ENCODE measurements at regions not wholly inside any gene's neighbourhood (a gene's known extent, or its start where the extent isn't known, plus 50 kb on each side); places are given as distances from the start of the nearest gene placed in this dataset.
"Not testable (repeated sequence)": the region's sequence is repeated elsewhere in the genome, so short reads cannot be mapped to it uniquely, and the experiment has no call there.

DNA sequence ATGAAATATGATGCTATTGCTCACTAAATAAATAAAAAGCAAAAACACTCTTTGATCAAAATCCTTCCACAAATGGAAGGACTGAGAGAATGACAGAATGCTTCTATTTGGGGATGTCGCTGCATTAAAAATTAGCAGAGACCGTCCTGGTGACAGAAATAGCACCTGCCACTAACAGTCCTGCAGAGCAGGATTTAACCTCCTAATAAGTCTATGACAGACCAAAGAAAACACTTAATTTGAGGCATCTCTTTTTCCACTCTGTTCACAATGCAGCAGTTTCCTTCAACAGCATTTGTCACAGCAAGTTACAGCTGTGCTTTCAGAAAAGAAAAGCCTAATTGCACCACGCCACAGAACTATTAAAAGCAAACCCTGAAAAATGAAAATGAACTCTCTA lies 140.6 kb upstream of the BEND6 start:
- Histone ChIP-seq H3K27ac (ENCODE audit: low read depth in 1 of 2, low read length in 2 of 2) (no peak overlapping the region), H3K36me3 (ENCODE audit: control insufficient read depth in 4 of 4, insufficient read depth in 3 of 4, low read depth in 1 of 4, low read length in 3 of 4) (no peaks in the 10 kb centered on the region), H3K9me3 (ENCODE audit: control insufficient read depth in 4 of 4, low read length in 3 of 4) (no peaks in the 10 kb centered on the region), H3K4me1 (ENCODE audit: control insufficient read depth in 4 of 4, insufficient read depth in 4 of 4, low read length in 3 of 4) (no peaks in the 10 kb centered on the region), H3K4me3 (ENCODE audit: low read depth in 1 of 3, low read length in 3 of 3) (no peak overlapping the region), H3K9ac (ENCODE audit: low read depth in 1 of 2, low read length in 2 of 2) (no peak overlapping the region), H3K27me3 (ENCODE audit: control insufficient read depth in 4 of 4, insufficient read depth in 4 of 4, low read length in 3 of 4) (no peaks in the 10 kb centered on the region)
- WGBS, result 77% methylated on average over 3 of the region's 3 CpGs
- TF ChIP-seq NR2F2 (IDR thresholded peaks at IDR 0.05) (no peak), FOXA1 (IDR thresholded peaks at IDR 0.05) (no peak), GABPA (IDR thresholded peaks at IDR 0.05 in 1 of 2, conservative IDR thresholded peaks at IDR 0.05 in 1 of 2) (no peak), MAX (IDR thresholded peaks at IDR 0.05) (no peak), ZBTB33 (IDR thresholded peaks at IDR 0.05) (no peak), YY1 (IDR thresholded peaks at IDR 0.05) (no peak), HNF4G (IDR thresholded peaks at IDR 0.05) (no peak), SP1 (IDR thresholded peaks at IDR 0.05) (no peak), ATF3 (IDR thresholded peaks at IDR 0.05) (no peak), FOXA2 (IDR thresholded peaks at IDR 0.05) (no peak)
- TF ChIP-seq, protein P1, sequence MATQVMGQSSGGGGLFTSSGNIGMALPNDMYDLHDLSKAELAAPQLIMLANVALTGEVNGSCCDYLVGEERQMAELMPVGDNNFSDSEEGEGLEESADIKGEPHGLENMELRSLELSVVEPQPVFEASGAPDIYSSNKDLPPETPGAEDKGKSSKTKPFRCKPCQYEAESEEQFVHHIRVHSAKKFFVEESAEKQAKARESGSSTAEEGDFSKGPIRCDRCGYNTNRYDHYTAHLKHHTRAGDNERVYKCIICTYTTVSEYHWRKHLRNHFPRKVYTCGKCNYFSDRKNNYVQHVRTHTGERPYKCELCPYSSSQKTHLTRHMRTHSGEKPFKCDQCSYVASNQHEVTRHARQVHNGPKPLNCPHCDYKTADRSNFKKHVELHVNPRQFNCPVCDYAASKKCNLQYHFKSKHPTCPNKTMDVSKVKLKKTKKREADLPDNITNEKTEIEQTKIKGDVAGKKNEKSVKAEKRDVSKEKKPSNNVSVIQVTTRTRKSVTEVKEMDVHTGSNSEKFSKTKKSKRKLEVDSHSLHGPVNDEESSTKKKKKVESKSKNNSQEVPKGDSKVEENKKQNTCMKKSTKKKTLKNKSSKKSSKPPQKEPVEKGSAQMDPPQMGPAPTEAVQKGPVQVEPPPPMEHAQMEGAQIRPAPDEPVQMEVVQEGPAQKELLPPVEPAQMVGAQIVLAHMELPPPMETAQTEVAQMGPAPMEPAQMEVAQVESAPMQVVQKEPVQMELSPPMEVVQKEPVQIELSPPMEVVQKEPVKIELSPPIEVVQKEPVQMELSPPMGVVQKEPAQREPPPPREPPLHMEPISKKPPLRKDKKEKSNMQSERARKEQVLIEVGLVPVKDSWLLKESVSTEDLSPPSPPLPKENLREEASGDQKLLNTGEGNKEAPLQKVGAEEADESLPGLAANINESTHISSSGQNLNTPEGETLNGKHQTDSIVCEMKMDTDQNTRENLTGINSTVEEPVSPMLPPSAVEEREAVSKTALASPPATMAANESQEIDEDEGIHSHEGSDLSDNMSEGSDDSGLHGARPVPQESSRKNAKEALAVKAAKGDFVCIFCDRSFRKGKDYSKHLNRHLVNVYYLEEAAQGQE (IDR thresholded peaks at IDR 0.05), result no peak
- DNase-seq (ENCODE audit: low spot score), result no peak

GRCh38 chr6:56812851-56813250 lies 142.1 kb upstream of the BEND6 start:
- H3K27me3 ChIP-seq (ENCODE audit: control insufficient read depth in 4 of 4, insufficient read depth in 4 of 4, low read length in 3 of 4); DNase-seq (ENCODE audit: low spot score); H3K4me1 ChIP-seq (ENCODE audit: control insufficient read depth in 4 of 4, insufficient read depth in 4 of 4, low read length in 3 of 4); H3K4me3 ChIP-seq (ENCODE audit: low read depth in 1 of 3, low read length in 3 of 3); H3K9ac ChIP-seq (ENCODE audit: low read depth in 1 of 2, low read length in 2 of 2); H3K36me3 ChIP-seq (ENCODE audit: control insufficient read depth in 4 of 4, insufficient read depth in 3 of 4, low read depth in 1 of 4, low read length in 3 of 4); H3K27ac ChIP-seq (ENCODE audit: low read depth in 1 of 2, low read length in 2 of 2); H3K9me3 ChIP-seq (ENCODE audit: control insufficient read depth in 4 of 4, low read length in 3 of 4): not testable (repeated sequence)
- WGBS, result 58% methylated on average over 1 of the region's 3 CpGs

GRCh38 chr6:56808871-56809359 lies 146.0 kb upstream of the BEND6 start:
- H3K27me3 ChIP-seq (ENCODE audit: control insufficient read depth in 4 of 4, insufficient read depth in 4 of 4, low read length in 3 of 4), result no peaks in the 10 kb centered on the region
- H3K4me1 ChIP-seq (ENCODE audit: control insufficient read depth in 4 of 4, insufficient read depth in 4 of 4, low read length in 3 of 4), result peaks cover 0 to 5% (median 0%) of the 10 kb centered on the region in 4 donors
- no peak for DNase-seq (ENCODE audit: low spot score)
- H3K9ac ChIP-seq (ENCODE audit: low read depth in 1 of 2, low read length in 2 of 2), result no peak overlapping the region
- TF ChIP-seq FOXA1 (IDR thresholded peaks at IDR 0.05), result no peak
- TF ChIP-seq YY1 (IDR thresholded peaks at IDR 0.05), result no peak
- TF ChIP-seq HNF4G (IDR thresholded peaks at IDR 0.05), result no peak
- TF ChIP-seq ZBTB33 (IDR thresholded peaks at IDR 0.05), result no peak
- no peak for TF ChIP-seq HNF4A (conservative IDR thresholded peaks at IDR 0.05)
- no peak for TF ChIP-seq FOXA2 (IDR thresholded peaks at IDR 0.05)
- no peak for TF ChIP-seq RXRA (IDR thresholded peaks at IDR 0.05)
- TF ChIP-seq, protein P1 (IDR thresholded peaks at IDR 0.05), result no peak
- no peak for TF ChIP-seq ATF3 (IDR thresholded peaks at IDR 0.05)
- H3K27ac ChIP-seq (ENCODE audit: low read depth in 1 of 2, low read length in 2 of 2), result no peak overlapping the region
- no peaks in the 10 kb centered on the region for H3K9me3 ChIP-seq (ENCODE audit: control insufficient read depth in 4 of 4, low read length in 3 of 4)
- H3K4me3 ChIP-seq (ENCODE audit: low read depth in 1 of 3, low read length in 3 of 3), result no peak overlapping the region
- no peaks in the 10 kb centered on the region for H3K36me3 ChIP-seq (ENCODE audit: control insufficient read depth in 4 of 4, insufficient read depth in 3 of 4, low read depth in 1 of 4, low read length in 3 of 4)
- 90% methylated on average over 3 of the region's 3 CpGs for WGBS
